GM23338 (cell line): ENCODE measurements at regions not wholly inside any gene's neighbourhood (a gene's known extent, or its start where the extent isn't known, plus 50 kb on each side); places are given as distances from the start of the nearest gene placed in this dataset.

Source experiments
- CREB1 ChIP-seq: fragments of 250-450 bp; sonication (Bioruptor Pico); IDR thresholded peaks from 2 replicates; pipeline ENCODE4 v1.5.0; 2020; ENCODE audit warnings: low read depth, mild to moderate bottlenecking, moderate library complexity
- CTCF ChIP-seq, 2 experiments: fragments of 200-600 bp in 1 of 2; sonication (generic) in 1 of 2; conservative IDR thresholded peaks; 2 replicates each; pipeline versions ENCODE4 v1.5.1 to v1.6.1; 2016 to 2017; ENCODE audit warnings: antibody characterized with exemption in 2 of 2, low read depth in 2 of 2, mild to moderate bottlenecking in 2 of 2, moderate library complexity in 1 of 2
- ETS1 ChIP-seq: IDR thresholded peaks from 2 replicates; pipeline ENCODE4 v1.6.1; 2016; ENCODE audit warnings: antibody characterized with exemption
- EZH2 ChIP-seq: fragments of 200-600 bp; sonication (generic); IDR thresholded peaks from one replicate; pipeline ENCODE4 v1.8.0; 2017; ENCODE audit warnings: antibody characterized with exemption, mild to moderate bottlenecking, low read depth; ENCODE audit not compliant: unreplicated experiment
- EZH2phosphoT487 ChIP-seq: fragments of 200-600 bp; sonication (generic); IDR thresholded peaks from one replicate; pipeline ENCODE4 v1.8.1; 2018; ENCODE audit warnings: antibody characterized with exemption; ENCODE audit not compliant: unreplicated experiment
- JUNB ChIP-seq: IDR thresholded peaks from one replicate; pipeline ENCODE4 v1.6.1; 2016; ENCODE audit warnings: antibody characterized with exemption; ENCODE audit not compliant: unreplicated experiment
- NANOG ChIP-seq: IDR thresholded peaks from 2 replicates; pipeline ENCODE4 v1.6.1; 2016; ENCODE audit warnings: antibody characterized with exemption, borderline replicate concordance
- POLR2AphosphoS5 ChIP-seq: IDR thresholded peaks from 2 replicates; pipeline ENCODE4 v1.6.1; 2016; ENCODE audit warnings: antibody characterized with exemption, low read depth
- REST ChIP-seq: IDR thresholded peaks from one replicate; pipeline ENCODE4 v1.6.1; 2018; ENCODE audit warnings: antibody characterized with exemption; ENCODE audit not compliant: unreplicated experiment
- STAT1 ChIP-seq: IDR thresholded peaks from one replicate; pipeline ENCODE4 v1.6.1; 2016; ENCODE audit warnings: antibody characterized with exemption; ENCODE audit not compliant: unreplicated experiment
- ZNF331 ChIP-seq: fragments of 250-450 bp; sonication (Bioruptor Pico); IDR thresholded peaks from 2 replicates; pipeline ENCODE4 v1.5.0; 2020; ENCODE audit warnings: low read depth, mild to moderate bottlenecking, moderate library complexity
- ZNF462 ChIP-seq: fragments of 250-450 bp; sonication (Bioruptor Pico); IDR thresholded peaks from 2 replicates; pipeline ENCODE4 v1.5.0; 2020; ENCODE audit warnings: mild to moderate bottlenecking, moderate library complexity

- TF ChIP-seq CTCF (conservative IDR thresholded peaks at IDR 0.05; ENCODE audit: low read depth in 2 of 2) (no peak), CREB1 (CRISPR knock-in tag) (no peak), POLR2AphosphoS5 (no peak), JUNB (no peak), EZH2 (no peak), EZH2phosphoT487 (no peak), NANOG (no peak), REST (no peak), ETS1 (no peak), STAT1 (no peak), ZNF462 (CRISPR knock-in tag) (no peak), ZNF331 (no peak)
Observed at GRCh38 chrX:96480081-96480480, 204.6 kb upstream of the DIAPH2 start.
